GM21390 (cell line): ENCODE measurements at regions not wholly inside any gene's neighbourhood (a gene's known extent, or its start where the extent isn't known, plus 50 kb on each side); places are given as distances from the start of the nearest gene placed in this dataset.

Source experiments
- ATAC-seq: cut with Tn5 transposase; IDR thresholded peaks from one replicate; pipeline ENCODE4 v1.9.1; 2021; ENCODE audit not compliant: unreplicated experiment

- ATAC-seq: no peak
These were observed 460.4 kb upstream of the BOD1L1 start for GRCh38 chr4:14087921-14088320.

DNA sequence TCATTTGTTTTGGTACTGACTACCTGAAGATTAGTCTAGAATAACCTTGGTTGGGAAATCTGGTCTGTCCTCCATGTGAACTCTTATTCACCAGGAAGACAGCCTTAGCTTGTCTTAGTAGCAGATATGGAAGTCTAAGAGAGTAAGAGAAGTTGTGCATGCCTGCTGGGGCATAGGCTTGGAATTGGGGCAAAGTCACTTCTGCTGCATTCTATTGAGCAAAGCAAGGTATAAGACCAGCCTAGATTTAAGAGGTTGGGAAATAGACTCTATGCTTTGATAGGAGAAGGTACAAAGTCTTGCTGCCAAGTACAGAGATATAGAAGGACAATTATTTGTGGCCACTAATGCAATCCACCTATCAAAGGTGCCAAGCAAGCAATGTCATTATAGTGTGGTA, 464.0 kb upstream of the BOD1L1 start:
- no peak for ATAC-seq

DNA sequence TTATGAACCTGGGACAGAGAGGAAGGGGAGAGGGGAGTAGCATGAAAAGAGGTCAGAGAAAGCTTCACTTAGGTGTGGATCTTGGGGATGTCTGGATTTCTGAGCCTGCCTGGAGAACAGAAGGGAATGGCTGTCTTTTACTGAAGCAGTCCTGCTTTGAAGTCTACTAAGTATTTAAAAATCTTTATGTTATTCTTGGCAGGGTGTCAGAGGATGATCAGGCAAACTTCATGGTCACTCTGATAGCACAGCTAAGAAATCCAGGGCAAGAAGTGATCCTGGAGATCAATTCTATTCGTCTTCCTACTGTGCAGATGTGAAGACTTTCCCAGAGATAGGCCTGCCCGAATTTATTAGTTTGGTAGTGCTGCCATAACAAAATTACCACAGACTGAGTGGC, 464.4 kb upstream of the BOD1L1 start:
- ATAC-seq: no peak

DNA sequence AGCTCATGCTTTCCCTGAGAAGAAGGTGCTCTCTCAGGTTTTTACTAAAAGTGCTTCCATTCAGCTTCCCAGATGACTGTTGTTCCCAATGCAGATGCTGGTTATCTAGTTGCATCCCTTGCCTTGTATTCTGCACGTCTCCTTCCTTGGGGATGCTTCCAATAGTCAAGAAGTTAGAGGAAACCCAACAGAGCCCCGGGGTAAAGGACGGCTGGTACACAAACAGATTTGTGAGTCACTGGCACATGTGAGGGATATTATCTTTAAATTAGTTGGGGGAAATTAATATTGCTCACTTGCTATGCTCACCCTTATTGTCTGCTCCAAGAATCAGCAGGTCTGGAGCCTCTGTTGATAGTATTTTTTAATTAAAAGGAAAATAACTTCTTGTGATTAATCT, 465.2 kb upstream of the BOD1L1 start:
- no peak for ATAC-seq

DNA sequence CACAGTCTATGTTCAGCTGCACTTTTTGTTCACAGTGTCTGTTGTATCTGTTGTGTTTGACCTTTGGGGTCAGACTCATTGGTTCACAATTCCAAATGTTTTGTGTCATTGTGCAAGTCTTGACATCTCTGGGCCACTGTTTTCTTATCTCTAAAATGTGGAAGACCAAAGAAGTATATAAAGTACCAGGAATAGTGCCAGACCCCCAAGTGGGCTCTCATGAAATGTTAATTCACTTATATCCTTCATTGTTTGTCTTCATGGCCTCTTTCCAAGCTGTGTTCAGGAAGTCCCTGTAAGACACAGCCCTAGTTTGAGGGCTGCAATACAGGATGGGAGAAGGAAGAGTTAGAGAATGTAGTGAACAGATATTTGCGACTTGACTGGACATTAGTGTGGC, 468.3 kb upstream of the BOD1L1 start:
- ATAC-seq: no peak

- no peak for ATAC-seq
These were observed 469.0 kb upstream of the BOD1L1 start for GRCh38 chr4:14096396-14096965.

- ATAC-seq: no peak
These were observed 472.8 kb upstream of the BOD1L1 start for GRCh38 chr4:14100349-14100748.

GRCh38 chr4:14110407-14110806, 482.9 kb upstream of the BOD1L1 start:
- ATAC-seq: no peak

DNA sequence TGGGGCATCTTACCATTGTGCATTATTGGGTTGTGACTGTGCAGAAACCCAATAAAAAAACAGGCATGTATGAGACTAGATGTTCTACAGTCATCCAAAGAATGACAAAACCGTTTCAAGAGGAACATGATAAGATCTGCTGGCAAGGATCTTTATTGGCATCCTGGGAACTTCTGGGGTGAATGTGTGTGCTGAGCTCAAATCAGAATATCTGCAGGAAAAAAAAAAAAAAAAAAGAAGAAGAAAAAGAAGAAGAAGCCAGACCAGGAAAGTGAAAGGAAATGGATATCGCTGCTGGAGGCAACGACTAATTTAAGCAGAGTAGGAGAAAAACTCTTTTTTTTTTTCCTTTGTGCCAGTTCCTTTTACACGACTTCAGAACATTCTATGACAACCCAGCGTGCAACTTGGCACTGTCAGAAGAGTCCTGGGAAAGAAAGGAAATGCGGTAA, 484.2 kb upstream of the BOD1L1 start:
- ATAC-seq: no peak

DNA sequence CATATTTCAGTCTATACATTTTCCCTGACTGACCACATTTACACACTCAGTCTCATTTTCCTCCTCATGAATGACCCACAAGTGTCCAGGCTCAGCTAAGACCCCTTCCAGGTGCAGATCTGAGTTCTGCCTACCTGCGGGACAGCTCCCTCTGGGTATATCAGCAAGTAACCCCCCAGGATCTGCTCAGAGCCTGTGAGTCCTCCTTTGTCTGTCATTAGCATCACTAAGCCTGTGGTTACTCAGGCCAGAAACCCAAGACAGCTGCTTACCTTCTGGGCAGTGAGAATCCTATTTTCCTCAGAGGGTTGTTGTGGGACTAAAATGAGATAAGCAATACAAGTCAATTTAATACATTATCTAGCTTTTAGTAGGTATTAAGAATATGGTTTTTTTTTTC, 487.6 kb upstream of the BOD1L1 start:
- ATAC-seq: no peak

DNA sequence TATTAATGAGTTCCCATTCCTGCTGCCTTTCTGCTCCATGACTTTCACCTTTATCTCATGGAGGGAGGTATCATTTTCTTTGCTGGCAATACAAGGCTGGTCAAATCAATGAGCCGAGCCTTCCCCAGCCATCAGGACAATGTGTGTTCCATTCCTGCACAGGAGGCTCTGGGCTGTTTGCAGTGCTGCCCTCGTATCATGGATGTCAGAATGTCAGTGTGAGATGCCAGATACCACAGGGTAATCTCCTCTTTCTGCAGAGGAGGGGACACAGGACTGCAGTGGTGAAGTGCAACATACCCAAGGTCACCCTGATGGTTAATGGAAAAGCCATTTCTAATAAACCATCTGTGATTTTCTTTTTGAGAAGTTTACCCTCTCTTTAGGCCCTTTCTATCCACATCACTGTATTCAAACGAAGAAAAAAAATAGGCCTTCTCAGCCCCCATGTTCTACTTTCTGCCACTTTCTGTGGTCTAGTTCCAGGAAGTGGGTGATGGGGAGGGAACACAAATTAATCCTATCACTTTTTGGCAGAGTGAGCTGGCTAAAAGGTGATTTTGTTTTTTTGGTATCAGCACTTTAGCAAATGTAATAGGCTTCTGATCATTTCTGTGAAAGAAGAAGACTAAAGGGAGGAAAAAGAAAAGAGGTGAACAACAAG, 490.2 kb upstream of the BOD1L1 start:
- no peak for ATAC-seq

GRCh38 chr4:14124816-14125215, 497.3 kb upstream of the BOD1L1 start:
- no peak for ATAC-seq

- peak; percentile 90 for ATAC-seq
These were observed 498.0 kb upstream of the BOD1L1 start for GRCh38 chr4:14125375-14126129.

DNA sequence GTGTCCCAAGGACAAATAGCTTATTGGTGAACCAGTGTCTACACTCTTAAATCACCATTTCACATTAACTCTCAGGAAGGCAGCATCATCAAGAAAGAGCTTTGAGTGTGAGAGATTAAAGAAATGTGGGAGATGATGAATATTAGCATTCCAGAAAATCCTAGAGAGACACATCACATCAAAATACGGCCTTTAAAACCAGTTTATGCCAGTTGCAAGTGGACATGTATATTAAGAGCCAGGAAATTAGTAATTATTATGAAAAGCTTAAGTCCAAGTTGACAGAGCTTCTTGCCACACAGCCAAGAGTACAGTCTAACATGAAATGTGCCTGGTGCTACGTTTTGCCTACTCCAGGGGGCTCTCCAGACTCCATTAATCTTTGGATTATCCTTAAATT, 503.0 kb upstream of the BOD1L1 start:
- ATAC-seq: no peak

DNA sequence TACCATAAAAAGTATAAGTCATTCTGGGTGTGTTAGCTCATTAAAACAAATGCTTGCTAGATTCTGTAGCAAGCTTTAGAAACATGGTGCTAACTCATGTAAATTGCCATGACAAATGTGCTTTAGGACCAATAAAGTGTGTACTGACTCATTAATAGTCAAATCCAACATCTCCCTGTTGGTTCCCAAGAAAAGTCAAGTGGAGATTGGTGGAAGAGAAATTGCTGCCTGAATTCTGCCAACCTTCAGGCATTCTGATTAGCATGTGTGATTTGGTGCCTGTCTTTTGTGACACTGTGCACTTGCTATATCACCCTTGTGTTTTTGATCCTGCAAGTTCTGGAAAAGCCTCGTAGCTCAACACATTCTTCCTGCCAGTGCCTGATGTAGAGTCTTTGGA, 503.8 kb upstream of the BOD1L1 start:
- no peak for ATAC-seq

DNA sequence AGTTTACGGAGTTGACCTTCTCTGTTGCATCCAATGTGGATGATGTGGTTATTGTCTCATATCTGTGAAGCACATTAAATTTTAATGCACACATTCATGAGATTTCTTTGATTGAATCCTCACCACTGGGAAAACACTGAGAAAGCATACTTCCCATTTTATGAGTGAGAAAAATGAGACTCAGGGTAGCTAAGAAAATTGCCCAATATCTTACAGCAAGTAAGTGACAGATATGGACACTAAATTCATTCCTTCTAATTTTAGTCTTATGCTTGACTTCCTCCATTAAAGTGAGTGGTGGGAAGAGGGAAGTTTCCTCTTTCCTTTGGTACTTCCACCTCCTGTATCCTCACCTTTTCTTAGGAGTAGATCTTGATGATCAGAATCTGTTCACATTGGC, 504.8 kb upstream of the BOD1L1 start:
- no peak for ATAC-seq

DNA sequence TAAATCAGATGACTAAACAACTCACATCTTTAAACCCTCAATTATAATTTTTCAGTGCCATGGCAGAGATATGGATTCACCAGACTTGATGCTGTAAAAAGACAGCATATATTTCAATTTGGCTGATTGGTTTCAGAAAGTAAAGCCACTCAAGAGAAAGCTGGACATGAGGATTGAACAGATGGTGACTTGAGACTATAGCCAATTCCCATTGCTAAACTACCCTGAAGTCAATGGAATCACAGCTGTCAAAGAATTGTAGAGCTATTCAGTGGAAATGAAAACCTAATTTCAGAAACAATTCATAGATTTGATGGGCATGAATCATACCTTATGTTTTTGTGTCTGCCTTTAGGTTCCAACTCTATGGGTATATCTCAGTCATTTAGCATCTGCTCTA, 510.6 kb upstream of the BOD1L1 start:
- no peak for ATAC-seq

GRCh38 chr4:14143892-14144291, 516.4 kb upstream of the BOD1L1 start:
- ATAC-seq: no peak

- no peak for ATAC-seq
These were observed 521.9 kb upstream of the BOD1L1 start for GRCh38 chr4:14149176-14150053.

DNA sequence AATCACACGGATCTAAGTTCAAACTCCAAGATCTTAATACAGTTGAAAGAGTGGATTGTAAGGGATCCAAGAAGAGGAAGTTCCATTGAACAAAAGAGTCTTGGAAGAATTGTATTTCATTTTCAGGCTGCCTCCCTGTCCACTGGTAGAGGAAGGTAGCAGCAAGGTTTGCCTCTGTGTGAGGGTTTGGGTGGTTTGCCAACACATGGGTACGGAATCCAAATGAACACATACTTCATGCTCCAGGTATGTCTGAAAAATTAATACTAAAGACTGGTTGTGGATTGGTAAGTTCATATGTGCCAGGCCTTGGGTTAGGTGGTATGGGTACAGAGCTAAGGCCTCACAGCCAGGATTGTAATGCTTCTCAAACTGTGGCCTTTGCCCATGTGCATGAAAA, 523.6 kb upstream of the BOD1L1 start:
- ATAC-seq: no peak

GRCh38 chr4:14152834-14153519, 525.5 kb upstream of the BOD1L1 start:
- ATAC-seq: peak; percentile 50
